OCI-LY1 (cell line): ENCODE measurements at regions not wholly inside any gene's neighbourhood (a gene's known extent, or its start where the extent isn't known, plus 50 kb on each side); places are given as distances from the start of the nearest gene placed in this dataset.

Source experiments
- CTCF ChIP-seq: fragments of 200-600 bp; sonication (generic), shearing (Covaris generic); IDR thresholded peaks from 2 replicates; pipeline ENCODE4 v1.5.1; 2017; ENCODE audit warnings: mild to moderate bottlenecking, antibody characterized with exemption, low read length, moderate library complexity, mixed read lengths
- EZH2 ChIP-seq: fragments of 200-600 bp; sonication (generic), shearing (Covaris generic); IDR thresholded peaks from 2 replicates; pipeline ENCODE4 v1.8.0; 2017; ENCODE audit warnings: borderline replicate concordance, mixed run types, mild to moderate bottlenecking, antibody characterized with exemption, low read length, moderate library complexity, mixed read lengths

- TF ChIP-seq EZH2: no peak
- TF ChIP-seq CTCF: no peak
Measured at GRCh38 chr17:65320820-65321219, 183.7 kb downstream of the RGS9 start.
